ENCODE measurements at regions not wholly inside any gene's neighbourhood (a gene's known extent, or its start where the extent isn't known, plus 50 kb on each side); places are given as distances from the start of the nearest gene placed in this dataset.
A peak's percentile ranks its signal among the peaks of the same experiment; 100 is the strongest.

DNA sequence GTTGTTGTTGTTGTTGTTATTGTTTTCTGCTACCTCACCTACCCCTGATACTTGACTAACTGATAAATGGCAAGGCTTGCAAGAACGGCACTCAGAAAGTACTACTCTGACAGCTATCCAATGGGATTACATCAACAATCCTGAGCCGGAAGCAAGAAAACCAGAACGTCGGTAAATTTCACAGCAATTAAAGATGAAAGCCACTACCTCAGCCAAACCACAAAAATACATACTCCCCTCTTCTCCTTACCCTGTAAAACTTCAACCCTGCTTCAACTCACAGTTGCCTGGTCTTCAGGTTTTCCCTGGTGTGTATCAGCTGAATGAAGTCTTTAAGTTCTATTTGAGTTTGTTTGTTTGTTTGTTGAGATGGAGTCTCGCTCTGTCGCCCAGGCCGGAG lies 293.7 kb upstream of the RND3 start:
- no peak for DNase-seq

- DNase-seq = no peak
Measured at GRCh38 chr2:150778828-150779227, 291.4 kb upstream of the RND3 start.

DNA sequence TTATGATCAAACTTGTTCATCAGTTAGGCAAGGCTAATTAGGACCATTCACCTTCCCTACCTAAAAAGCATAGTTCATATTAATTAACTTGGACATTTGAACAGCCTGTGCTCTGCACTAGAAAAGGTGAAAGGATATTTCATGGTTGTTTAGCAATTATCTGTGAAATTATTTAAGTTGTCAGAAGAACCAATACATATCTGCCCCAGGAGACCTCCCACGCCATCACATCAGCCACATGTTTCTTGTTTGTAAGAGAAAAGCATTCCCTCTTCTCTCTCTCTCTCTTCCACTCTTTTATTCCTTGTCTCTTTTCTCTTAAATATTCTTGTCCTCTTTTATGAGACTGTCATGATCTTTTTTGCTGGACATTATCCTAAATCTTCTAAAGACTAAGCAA lies 282.0 kb upstream of the RND3 start:
- no peak for DNase-seq

DNA sequence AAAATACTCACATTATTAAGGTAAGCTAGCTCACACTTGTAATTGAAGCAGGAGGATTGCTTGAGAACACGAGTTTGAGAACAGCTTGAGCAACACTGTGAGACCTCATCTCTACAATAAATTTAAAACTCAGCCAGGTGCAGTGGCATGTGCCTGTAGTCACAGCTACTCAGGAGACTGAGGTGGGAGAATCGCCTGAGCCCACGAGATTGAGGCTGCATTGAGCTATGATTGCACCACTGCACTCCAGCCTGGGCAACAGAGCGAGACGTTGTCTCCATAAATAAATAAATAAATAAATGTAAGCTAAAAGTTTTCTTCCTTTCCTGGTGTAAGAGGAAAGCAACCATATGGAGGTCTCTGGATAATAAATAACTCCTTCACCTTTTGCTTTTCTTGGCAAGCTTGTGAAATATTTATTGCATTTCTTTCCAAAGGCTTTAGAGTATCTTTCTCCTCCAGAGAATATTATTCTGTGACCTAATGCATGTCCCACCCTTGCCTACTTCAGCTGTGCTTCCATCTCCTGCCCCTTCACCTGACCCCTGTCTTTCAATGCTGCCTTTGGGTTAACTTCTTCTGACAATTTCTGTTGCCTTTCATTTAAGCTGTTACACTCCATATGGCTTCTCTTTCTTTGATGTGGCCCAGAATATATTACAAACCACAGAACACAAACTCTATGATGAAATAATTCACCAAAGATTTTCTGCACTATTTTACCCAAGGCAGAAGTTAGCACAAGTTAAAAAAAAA lies 280.7 kb upstream of the RND3 start:
- DNase-seq = peak; percentile 20

DNA sequence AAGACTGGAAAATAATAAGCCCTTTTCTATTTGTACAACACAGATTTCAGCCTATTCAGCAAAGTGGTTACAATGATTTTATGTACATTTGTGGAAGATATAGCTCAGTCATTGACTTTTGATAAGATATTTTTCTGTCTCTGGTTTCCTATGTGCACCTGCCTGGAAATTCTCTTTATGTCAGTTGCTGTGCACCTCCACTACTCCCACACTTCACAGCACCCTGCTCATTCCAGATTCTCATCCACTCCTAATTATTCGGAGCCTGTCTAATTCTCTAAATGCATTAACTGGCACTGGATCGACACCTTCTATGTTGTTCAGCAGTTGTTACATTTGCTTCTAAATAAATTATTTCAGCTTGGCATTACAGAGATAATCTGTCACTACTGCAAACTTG lies 275.1 kb upstream of the RND3 start:
- DNase-seq = no peak

DNA sequence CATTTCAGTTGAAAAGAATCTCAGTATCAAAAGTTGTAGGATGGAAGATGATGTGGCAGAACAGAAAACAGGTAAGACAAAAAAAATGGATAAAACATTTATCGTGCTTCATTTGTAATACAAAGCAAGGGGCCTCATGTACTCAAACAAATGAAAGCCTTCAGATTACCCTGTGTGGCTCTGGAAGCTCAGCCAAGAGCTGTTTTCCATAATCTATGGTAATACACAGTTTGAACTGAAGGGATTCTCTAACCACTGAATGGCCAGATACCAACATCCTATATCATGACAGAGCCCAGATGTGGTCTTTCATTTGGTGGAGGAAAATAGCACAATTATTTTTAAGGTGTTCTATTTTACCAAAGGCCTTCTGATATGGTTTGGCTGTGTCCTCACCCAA lies 272.1 kb upstream of the RND3 start:
- no peak for DNase-seq

DNA sequence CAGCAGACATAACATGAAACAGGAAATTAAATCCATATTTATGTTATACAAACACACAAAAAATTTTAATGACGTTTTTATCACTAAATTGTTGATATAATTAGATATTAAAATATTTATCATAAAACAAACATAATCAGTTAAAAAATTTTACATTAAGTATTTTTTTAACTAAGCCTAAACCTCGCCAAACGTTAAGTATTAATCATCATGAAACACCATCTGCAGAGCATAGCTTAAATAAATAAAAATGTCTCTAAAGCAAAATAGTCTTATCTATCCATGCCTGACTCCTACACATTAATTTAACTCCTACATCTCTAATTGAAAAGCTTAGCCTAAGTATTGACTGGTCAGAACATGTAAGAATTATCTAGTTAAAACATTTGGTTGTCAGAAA lies 271.6 kb upstream of the RND3 start:
- DNase-seq = no peak

DNA sequence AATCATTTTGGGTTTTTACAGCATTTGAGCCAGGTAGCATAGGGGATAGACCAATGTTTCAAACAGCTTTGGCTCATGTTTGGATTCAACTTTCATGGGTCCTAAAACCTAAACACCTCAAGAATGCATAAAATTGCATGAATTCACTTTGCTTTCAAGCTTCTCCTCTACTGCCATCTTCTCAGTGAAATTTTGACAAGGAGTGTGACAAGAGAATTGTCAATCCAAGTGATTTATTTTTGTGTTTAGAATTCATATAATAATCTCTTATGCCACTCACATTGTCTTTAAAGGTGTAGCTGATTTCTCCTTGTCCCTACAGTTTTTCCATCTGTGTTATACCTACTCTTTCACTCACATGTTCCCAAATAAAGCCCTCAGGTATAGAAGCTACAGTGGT lies 264.8 kb upstream of the RND3 start:
- DNase-seq = no peak

- DNase-seq = no peak
Measured at GRCh38 chr2:150750720-150751119, 263.3 kb upstream of the RND3 start.

GRCh38 chr2:150742094-150742493 lies 254.6 kb upstream of the RND3 start:
- DNase-seq = no peak

DNA sequence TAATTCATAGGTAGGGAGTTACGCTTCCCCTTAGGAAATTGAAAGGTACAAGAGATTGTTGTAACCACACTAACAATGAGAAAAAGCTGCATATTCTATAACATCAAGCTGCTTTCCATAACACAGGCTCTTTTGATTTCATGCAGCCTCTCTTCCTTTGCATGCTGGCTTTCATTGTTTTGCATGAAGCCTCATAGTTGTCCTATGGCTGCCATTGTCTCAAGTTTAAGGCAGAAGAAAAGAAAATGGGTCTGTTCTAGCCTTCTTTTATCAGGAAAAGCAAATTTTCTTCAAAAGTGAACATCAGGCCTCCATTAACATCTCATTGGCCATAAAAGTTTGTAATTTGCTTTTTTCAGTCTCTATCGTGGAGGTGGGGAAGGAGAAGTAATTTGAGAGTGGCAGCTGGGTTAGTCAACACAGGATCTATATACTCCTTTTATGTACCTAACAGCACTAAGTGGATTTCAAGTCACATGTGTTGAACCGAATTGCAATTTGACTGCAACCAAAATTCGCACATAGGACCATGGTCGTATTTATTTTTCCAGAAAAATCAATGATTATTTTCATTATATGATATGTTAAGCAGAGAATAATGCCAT lies 248.5 kb upstream of the RND3 start:
- DNase-seq = no peak

DNA sequence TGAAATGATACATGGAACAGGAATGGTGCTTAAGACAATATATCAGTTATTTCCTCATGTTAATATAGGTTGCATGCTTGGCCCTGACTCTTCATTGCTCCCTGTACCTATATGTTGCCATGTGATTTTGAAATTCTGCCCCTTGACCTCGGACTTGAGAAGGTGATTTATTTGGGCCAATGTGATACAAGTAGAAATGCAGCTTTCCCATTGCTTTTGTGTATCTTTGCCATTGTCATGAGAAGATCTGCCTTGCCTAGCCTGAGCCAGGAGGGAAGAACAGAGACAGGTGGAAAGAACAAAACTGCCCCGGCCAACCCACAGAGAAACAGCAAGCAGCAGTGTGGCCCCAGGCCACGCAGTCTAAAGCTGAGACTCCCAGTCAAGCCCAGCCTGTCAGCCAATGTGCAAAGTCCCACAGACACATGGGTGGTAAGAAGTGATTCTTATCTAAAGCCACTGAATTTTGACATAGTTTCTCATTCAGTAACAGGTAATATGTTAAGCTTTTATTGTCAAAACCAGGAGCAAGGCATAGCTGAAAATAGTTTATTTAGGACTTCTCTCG lies 245.7 kb upstream of the RND3 start:
- no peak for DNase-seq

GRCh38 chr2:150732491-150732890 lies 245.0 kb upstream of the RND3 start:
- DNase-seq = no peak

GRCh38 chr2:150732064-150732463 lies 244.6 kb upstream of the RND3 start:
- no peak for DNase-seq

DNA sequence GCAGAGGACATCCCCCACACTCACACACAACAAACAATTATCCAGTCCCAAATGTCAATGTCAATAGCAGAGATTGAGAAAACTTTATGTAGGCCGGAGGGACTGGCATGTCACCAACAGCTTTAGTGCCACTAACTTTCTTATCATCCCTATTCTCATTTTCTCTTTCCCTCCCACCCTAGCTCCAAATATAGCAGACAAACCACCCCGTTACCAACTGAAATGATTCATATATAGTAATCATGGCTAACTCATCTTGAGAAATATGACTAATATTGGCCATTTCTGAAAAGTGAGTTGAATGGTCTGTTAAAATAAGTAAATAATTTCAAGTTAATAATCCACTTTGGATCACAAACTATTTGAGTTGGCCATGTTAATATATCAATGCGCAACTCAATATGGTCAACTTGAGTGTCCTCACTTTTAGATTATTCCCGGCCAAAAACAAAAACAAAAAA lies 242.1 kb upstream of the RND3 start:
- no peak for DNase-seq

- no peak for DNase-seq
Measured at GRCh38 chr2:150718280-150718679, 230.8 kb upstream of the RND3 start.

DNA sequence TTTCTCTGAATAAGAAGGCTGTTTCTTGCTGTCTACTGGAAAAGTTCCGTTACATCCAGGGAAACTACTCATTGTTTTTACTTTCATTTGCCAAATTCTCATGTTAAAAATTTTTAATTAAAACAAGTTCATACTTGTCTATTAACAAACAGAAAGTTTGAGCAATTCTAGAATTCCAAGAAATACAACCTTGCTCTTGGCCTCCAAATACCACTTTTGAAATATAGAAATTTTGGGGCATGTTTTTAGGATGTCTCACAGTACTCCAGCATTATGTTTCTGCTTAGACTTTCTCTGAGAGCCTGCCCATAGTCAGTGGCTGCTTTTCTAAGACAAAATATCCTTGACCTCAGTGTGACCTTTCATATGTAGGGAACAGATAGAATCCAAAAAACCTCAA lies 228.7 kb upstream of the RND3 start:
- DNase-seq = no peak

DNA sequence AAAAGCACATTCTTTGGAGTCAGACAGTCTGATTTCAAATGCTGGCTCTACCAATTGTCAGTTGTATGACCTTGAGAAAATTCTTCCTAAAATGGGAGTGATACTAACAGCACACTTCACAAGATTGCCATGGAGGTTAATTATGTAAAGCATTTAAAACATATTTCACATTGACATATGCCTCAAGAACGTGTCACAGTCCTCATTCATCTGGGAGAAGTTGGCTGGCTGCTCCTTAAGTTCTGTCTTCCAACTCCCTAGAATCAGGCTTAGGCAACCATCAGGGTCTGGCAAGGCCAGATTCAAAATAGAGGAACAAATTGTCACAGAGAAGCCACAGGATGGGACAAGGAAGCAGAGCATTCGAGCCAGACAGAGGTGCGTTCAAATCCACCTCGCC lies 228.0 kb upstream of the RND3 start:
- no peak for DNase-seq

DNA sequence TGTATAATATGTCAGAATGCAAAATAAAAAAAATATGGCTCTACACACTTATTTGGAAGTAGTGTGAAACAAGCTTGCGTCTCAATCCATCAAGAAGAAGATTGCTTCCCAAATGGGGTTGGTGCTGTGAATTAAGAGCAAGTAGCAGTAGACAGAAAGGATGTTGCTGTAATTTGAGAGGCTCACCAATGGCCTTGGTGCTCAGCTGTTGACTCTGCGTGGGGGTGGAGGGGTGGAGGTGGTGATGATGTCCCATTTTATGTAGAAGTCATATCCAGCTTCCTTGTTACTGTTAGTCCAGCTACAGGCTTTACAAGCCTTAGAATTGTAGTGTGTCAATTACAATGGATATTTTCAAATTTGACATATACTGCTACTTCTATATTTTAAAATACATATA lies 223.4 kb upstream of the RND3 start:
- DNase-seq = no peak

DNA sequence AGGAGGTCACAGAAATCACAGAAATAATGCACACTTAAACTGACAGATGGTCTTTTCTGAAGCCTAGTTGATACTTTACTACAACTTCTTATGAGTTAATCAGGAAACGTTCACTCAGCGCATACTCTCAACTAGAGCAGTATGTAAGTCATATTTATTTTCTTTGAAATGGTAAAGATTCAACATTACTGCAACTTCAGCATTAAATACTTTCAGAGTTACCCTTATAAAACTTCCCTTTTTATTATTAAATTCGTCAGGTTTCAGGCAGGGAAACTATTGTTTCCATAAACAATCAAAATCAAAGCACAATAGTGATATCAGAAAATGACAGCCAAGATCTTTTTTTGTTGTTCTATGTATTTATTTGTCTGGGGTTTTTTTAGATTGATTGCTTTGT lies 222.6 kb upstream of the RND3 start:
- no peak for DNase-seq

GRCh38 chr2:150706561-150706960 lies 219.1 kb upstream of the RND3 start:
- no peak for DNase-seq

GRCh38 chr2:150705767-150706166 lies 218.3 kb upstream of the RND3 start:
- no peak for DNase-seq

GRCh38 chr2:150705357-150705756 lies 217.9 kb upstream of the RND3 start:
- DNase-seq = no peak

DNA sequence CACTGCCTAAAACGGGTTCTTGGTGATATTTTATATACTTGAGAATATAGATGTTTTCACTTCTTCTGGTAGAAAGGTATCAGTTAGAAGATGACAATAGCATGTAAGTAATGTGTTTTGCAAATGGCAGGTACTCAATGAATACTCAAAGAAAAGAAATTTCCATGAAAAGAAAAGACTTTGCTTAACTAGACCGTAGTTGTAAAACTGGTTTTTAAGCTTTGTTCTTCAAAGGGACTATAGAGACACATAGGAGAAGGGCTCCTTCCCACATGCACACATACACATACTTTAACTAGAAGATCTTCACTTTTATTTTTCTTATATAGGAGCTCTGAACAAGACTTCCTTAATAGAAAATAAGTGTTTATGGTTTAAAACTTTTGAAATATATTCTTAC lies 215.3 kb upstream of the RND3 start:
- no peak for DNase-seq

Measured in tongue (tissue), 1 donor.